ENCODE measurements at regions not wholly inside any gene's neighbourhood (a gene's known extent, or its start where the extent isn't known, plus 50 kb on each side); places are given as distances from the start of the nearest gene placed in this dataset.

- no peak for DNase-seq (ENCODE audit: low spot score)
- in situ Hi-C loops (cut with MboI; ENCODE audit: low sequenced_read_pairs, unreplicated experiment), result no loop called here
- TF ChIP-seq CTCF (IDR thresholded peaks at IDR 0.05; ENCODE audit: borderline replicate concordance, control extremely low read depth, extremely low read depth, insufficient read depth, missing control alignments), result no peak
Measured at GRCh38 chr4:106495476-106495875, 126.9 kb upstream of the GIMD1 start.

DNA sequence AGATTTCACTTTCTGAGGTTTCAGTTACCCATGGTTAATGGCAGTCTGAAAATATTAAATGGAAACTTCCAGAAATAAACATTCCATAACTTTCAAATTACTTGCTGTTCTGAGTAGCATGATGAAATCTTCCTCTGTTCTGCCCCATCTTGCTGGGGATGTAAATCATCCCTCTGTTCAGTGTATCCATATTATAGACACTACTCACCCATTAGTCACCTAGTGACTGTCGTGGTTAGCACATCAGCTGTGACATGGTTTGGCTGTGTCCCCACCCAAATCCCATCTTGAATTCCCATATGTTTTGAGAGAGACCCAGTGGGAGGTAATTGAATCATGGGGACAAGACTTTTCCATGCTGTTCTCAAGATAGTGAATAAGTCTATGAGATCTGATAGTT lies 125.5 kb upstream of the GIMD1 start:
- no peak for DNase-seq (ENCODE audit: low spot score)
- in situ Hi-C loops (cut with MboI; ENCODE audit: low sequenced_read_pairs, unreplicated experiment), result no loop called here
- TF ChIP-seq CTCF (IDR thresholded peaks at IDR 0.05; ENCODE audit: borderline replicate concordance, control extremely low read depth, extremely low read depth, insufficient read depth, missing control alignments), result no peak

- no peak for TF ChIP-seq CTCF (IDR thresholded peaks at IDR 0.05; ENCODE audit: borderline replicate concordance, control extremely low read depth, extremely low read depth, insufficient read depth, missing control alignments)
- DNase-seq (ENCODE audit: low spot score), result no peak
- in situ Hi-C loops (cut with MboI; ENCODE audit: low sequenced_read_pairs, unreplicated experiment), result no loop called here
Measured at GRCh38 chr4:106493086-106493485, 124.5 kb upstream of the GIMD1 start.

GRCh38 chr4:106486533-106486932 lies 118.0 kb upstream of the GIMD1 start:
- in situ Hi-C loops (cut with MboI; ENCODE audit: low sequenced_read_pairs, unreplicated experiment), result no loop called here
- TF ChIP-seq CTCF (IDR thresholded peaks at IDR 0.05; ENCODE audit: borderline replicate concordance, control extremely low read depth, extremely low read depth, insufficient read depth, missing control alignments), result no peak
- no peak for DNase-seq (ENCODE audit: low spot score)

DNA sequence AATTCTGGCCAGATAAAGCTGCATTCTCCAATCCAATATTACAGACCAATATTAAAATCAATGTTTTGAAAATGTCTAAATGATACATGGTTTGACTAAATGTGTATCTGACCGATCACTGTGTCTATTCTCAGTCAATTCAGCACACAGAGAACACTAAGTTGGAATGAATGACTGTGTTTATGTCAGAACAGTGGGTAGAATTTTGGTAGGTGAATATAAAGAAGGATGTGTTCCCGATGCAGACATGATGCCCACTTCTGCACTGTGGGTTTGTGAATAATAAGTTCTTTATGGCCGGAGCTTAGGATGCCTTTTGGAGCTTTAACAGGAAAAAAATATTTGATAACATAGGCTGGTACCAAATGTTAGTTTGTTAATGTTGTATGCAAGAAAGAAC lies 113.2 kb upstream of the GIMD1 start:
- TF ChIP-seq CTCF (IDR thresholded peaks at IDR 0.05; ENCODE audit: borderline replicate concordance, control extremely low read depth, extremely low read depth, insufficient read depth, missing control alignments), result no peak
- no peak for DNase-seq (ENCODE audit: low spot score)
- in situ Hi-C loops (cut with MboI; ENCODE audit: low sequenced_read_pairs, unreplicated experiment), result no loop called here

- DNase-seq (ENCODE audit: low spot score), result no peak
- in situ Hi-C loops (cut with MboI; ENCODE audit: low sequenced_read_pairs, unreplicated experiment), result no loop called here
- no peak for TF ChIP-seq CTCF (IDR thresholded peaks at IDR 0.05; ENCODE audit: borderline replicate concordance, control extremely low read depth, extremely low read depth, insufficient read depth, missing control alignments)
Measured at GRCh38 chr4:106478152-106478551, 109.6 kb upstream of the GIMD1 start.

DNA sequence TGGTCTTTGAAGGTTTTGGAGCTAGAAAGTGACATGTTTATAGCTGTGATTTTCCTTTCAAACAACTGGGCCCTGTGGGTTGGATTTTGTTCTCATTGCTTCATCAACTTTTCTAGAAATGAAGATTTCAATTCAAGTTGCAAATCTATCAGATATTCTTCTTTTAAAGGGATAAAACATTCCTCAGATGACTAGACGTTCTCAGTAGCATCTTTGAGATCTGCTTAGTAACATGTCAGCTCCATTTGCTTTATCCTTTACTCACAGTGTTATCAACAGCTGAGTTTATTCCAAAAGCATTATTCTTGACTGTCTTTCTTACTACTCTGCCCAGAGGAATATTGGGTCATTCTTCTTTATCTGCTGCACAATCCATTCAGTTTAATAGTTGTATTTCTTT lies 108.2 kb upstream of the GIMD1 start:
- in situ Hi-C loops (cut with MboI; ENCODE audit: low sequenced_read_pairs, unreplicated experiment), result no loop called here
- no peak for DNase-seq (ENCODE audit: low spot score)
- TF ChIP-seq CTCF (IDR thresholded peaks at IDR 0.05; ENCODE audit: borderline replicate concordance, control extremely low read depth, extremely low read depth, insufficient read depth, missing control alignments), result no peak

All from GM13976 (cell line).